ENCODE measurements at regions not wholly inside any gene's neighbourhood (a gene's known extent, or its start where the extent isn't known, plus 50 kb on each side); places are given as distances from the start of the nearest gene placed in this dataset.
A peak's percentile ranks its signal among the peaks of the same experiment; 100 is the strongest.

DNA sequence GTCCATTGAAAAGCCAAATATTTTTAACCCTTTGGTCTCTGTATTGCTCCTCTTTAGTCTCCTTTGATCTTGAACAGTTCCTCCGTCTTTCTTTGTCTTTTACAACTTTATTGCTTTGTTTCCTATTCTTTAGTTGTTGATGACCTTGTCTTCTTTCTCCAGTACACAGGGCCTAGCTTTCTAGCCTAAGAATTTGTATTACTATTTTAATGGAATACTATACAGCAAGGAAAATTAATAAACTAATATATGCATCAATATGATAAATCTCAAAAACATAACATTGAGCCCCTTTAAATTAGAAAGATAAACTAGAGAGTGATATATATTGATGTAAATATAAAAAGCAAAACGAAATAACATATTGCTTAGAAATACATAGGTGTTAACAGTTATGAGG, 88.7 kb downstream of the NR1D2 start:
- no peak for DNase-seq
- no peaks in the 10 kb centered on the region for H3K4me1 ChIP-seq (ENCODE audit: control insufficient read depth in 5 of 5, insufficient read depth in 5 of 5, low read length in 5 of 5)
- H3K36me3 ChIP-seq (ENCODE audit: control insufficient read depth in 4 of 4, insufficient read depth in 4 of 4, low read length in 4 of 4), result no peaks in the 10 kb centered on the region
- TF ChIP-seq, protein P1, sequence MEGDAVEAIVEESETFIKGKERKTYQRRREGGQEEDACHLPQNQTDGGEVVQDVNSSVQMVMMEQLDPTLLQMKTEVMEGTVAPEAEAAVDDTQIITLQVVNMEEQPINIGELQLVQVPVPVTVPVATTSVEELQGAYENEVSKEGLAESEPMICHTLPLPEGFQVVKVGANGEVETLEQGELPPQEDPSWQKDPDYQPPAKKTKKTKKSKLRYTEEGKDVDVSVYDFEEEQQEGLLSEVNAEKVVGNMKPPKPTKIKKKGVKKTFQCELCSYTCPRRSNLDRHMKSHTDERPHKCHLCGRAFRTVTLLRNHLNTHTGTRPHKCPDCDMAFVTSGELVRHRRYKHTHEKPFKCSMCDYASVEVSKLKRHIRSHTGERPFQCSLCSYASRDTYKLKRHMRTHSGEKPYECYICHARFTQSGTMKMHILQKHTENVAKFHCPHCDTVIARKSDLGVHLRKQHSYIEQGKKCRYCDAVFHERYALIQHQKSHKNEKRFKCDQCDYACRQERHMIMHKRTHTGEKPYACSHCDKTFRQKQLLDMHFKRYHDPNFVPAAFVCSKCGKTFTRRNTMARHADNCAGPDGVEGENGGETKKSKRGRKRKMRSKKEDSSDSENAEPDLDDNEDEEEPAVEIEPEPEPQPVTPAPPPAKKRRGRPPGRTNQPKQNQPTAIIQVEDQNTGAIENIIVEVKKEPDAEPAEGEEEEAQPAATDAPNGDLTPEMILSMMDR (IDR thresholded peaks at IDR 0.05; ENCODE audit: control extremely low read depth, extremely low read depth), result no peak
- 86 to 89% methylated on average over 2 of the region's 2 CpGs for WGBS, 2 donors
- H3K9ac ChIP-seq (ENCODE audit: insufficient read depth in 1 of 2, low read length in 2 of 2), result no peak overlapping the region
- H3K4me3 ChIP-seq, result no peak overlapping the region
- no peak overlapping the region for H3K27ac ChIP-seq (ENCODE audit: low read depth in 1 of 2, low read length in 1 of 2)
- H3K27me3 ChIP-seq (ENCODE audit: control insufficient read depth in 3 of 3, insufficient read depth in 3 of 3, low read length in 2 of 3), result no peaks in the 10 kb centered on the region
- no peak for ATAC-seq (ENCODE audit: insufficient read depth, low FRiP score)
- H3K9me3 ChIP-seq (ENCODE audit: control insufficient read depth in 4 of 4, insufficient read depth in 3 of 4, low read length in 3 of 4), result no peaks in the 10 kb centered on the region

DNA sequence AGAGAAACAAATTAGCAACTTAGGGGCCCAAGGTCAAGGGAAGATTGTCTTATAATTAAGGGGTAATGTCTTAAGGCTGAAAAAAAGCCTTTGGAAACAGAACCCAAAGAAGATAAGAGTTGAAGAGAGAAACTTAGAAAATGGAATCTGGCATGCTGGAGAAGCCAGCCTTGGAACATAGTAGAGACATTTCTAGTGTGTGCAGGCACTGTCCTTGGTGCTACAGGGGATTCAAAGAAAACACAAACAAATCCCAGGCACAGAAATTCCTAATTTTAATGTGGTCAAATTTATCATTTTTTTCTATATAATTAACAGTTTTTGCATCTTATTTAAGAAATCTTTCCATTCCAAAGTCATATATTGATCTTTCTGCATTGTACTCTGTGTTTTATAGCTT, 89.4 kb downstream of the NR1D2 start:
- TF ChIP-seq, protein P1 (IDR thresholded peaks at IDR 0.05; ENCODE audit: control extremely low read depth, extremely low read depth), result no peak
- H3K9ac ChIP-seq (ENCODE audit: insufficient read depth in 1 of 2, low read length in 2 of 2), result no peak overlapping the region
- no peak overlapping the region for H3K27ac ChIP-seq (ENCODE audit: low read depth in 1 of 2, low read length in 1 of 2)
- H3K4me1 ChIP-seq (ENCODE audit: control insufficient read depth in 5 of 5, insufficient read depth in 5 of 5, low read length in 5 of 5), result no peaks in the 10 kb centered on the region
- no peaks in the 10 kb centered on the region for H3K36me3 ChIP-seq (ENCODE audit: control insufficient read depth in 4 of 4, insufficient read depth in 4 of 4, low read length in 4 of 4)
- no peaks in the 10 kb centered on the region for H3K27me3 ChIP-seq (ENCODE audit: control insufficient read depth in 3 of 3, insufficient read depth in 3 of 3, low read length in 2 of 3)
- H3K4me3 ChIP-seq, result no peak overlapping the region
- DNase-seq (peak in 1 of 3 donors; percentile 18), ATAC-seq (ENCODE audit: insufficient read depth, low FRiP score) (no peak)
- no peaks in the 10 kb centered on the region for H3K9me3 ChIP-seq (ENCODE audit: control insufficient read depth in 4 of 4, insufficient read depth in 3 of 4, low read length in 3 of 4)

DNA sequence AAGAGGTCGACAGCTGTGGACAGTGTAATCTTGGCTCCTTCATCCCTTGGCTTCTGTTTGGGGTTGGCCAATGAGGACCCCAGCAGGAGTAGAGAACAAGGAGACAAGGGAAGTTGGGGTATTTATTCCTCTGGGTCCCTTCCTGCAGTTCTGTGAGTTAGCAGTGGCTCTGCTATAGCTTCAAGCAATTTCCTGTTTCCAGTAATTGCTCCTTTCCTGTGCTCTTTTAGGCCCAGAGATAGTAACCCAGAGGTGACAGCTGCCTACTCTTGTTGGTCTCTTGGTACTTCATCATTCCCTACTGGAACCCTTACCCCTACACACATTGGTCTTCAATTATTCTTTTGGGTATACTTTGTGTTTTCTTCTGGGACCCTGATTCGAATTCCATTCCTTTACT, 92.9 kb downstream of the NR1D2 start:
- H3K27me3 ChIP-seq (ENCODE audit: control insufficient read depth in 3 of 3, insufficient read depth in 3 of 3, low read length in 2 of 3), result no peaks in the 10 kb centered on the region
- H3K27ac ChIP-seq (ENCODE audit: low read depth in 1 of 2, low read length in 1 of 2), result no peak overlapping the region
- TF ChIP-seq, protein P1 (IDR thresholded peaks at IDR 0.05; ENCODE audit: control extremely low read depth, extremely low read depth), result no peak
- H3K9ac ChIP-seq (ENCODE audit: insufficient read depth in 1 of 2, low read length in 2 of 2), result no peak overlapping the region
- no peak overlapping the region for H3K4me3 ChIP-seq
- H3K4me1 ChIP-seq (ENCODE audit: control insufficient read depth in 5 of 5, insufficient read depth in 5 of 5, low read length in 5 of 5), result peaks cover 0 to 4% (median 0%) of the 10 kb centered on the region in 5 donors
- 80 to 91% methylated on average over 2 of the region's 2 CpGs for WGBS, 2 donors
- H3K9me3 ChIP-seq (ENCODE audit: control insufficient read depth in 4 of 4, insufficient read depth in 3 of 4, low read length in 3 of 4), result no peaks in the 10 kb centered on the region
- no peaks in the 10 kb centered on the region for H3K36me3 ChIP-seq (ENCODE audit: control insufficient read depth in 4 of 4, insufficient read depth in 4 of 4, low read length in 4 of 4)
- ATAC-seq (ENCODE audit: insufficient read depth, low FRiP score), result no peak
- DNase-seq, result no peak

DNA sequence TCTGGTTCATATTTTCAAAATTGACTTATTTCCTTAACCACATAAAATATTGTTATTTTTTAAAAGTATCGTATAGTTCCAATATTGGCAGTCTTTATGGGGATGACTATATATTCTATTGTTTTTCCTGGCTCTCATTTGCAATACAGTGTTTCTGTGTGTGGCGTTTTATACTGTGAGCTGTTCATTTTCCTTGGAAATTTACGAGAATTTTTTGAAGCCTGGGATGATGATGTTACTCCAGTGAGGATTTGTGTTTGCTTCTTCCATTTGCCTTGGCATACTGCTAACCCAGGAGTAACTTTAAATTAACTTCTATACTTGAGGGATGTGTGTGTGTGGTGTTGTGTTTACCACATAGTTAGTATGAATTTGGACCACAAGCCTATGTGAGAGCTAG, 95.2 kb downstream of the NR1D2 start:
- DNase-seq, result no peak
- Histone ChIP-seq H3K36me3 (ENCODE audit: control insufficient read depth in 4 of 4, insufficient read depth in 4 of 4, low read length in 4 of 4) (no peaks in the 10 kb centered on the region), H3K4me3 (no peak overlapping the region), H3K9me3 (ENCODE audit: control insufficient read depth in 4 of 4, insufficient read depth in 3 of 4, low read length in 3 of 4) (no peaks in the 10 kb centered on the region), H3K27ac (ENCODE audit: low read depth in 1 of 2, low read length in 1 of 2) (no peak overlapping the region), H3K9ac (ENCODE audit: insufficient read depth in 1 of 2, low read length in 2 of 2) (no peak overlapping the region), H3K4me1 (ENCODE audit: control insufficient read depth in 5 of 5, insufficient read depth in 5 of 5, low read length in 5 of 5) (peaks cover 0 to 5% (median 0%) of the 10 kb centered on the region in 5 donors), H3K27me3 (ENCODE audit: control insufficient read depth in 3 of 3, insufficient read depth in 3 of 3, low read length in 2 of 3) (no peaks in the 10 kb centered on the region)
- ATAC-seq (ENCODE audit: insufficient read depth, low FRiP score), result no peak
- TF ChIP-seq, protein P1 (IDR thresholded peaks at IDR 0.05; ENCODE audit: control extremely low read depth, extremely low read depth), result no peak
- 94 to 96% methylated on average over 3 of the region's 3 CpGs for WGBS, 2 donors
